Fibroblast of lung (primary cell): ENCODE measurements at regions not wholly inside any gene's neighbourhood (a gene's known extent, or its start where the extent isn't known, plus 50 kb on each side); places are given as distances from the start of the nearest gene placed in this dataset.

ENCODE experiments used
- CTCF ChIP-seq, 2 donors: IDR thresholded peaks in 1 of 2; conservative IDR thresholded peaks in 1 of 2; 1 replicate in 1 of 2; 2 replicates in 1 of 2; pipeline ENCODE4 v1.5.1; 2011 to 2012; ENCODE audit warnings: low read length in 2 of 2, control low read depth in 1 of 2, inconsistent platforms in 1 of 2, low read depth in 1 of 2, mild to moderate bottlenecking in 1 of 2
- EZH2 ChIP-seq: IDR thresholded peaks from 2 replicates; pipeline ENCODE4 v1.5.1; 2012; ENCODE audit warnings: low read length, control low read depth, mild to moderate bottlenecking; ENCODE audit errors: missing control alignments

GRCh38 chr2:173623438-173624319 lies 269.0 kb downstream of the CDCA7 start:
- TF ChIP-seq CTCF (conservative IDR thresholded peaks at IDR 0.05 in 1 of 2, IDR thresholded peaks at IDR 0.05 in 1 of 2; ENCODE audit: low read depth in 1 of 2, low read length in 2 of 2) (no peak), EZH2 (no peak)
